ENCODE measurements at regions not wholly inside any gene's neighbourhood (a gene's known extent, or its start where the extent isn't known, plus 50 kb on each side); places are given as distances from the start of the nearest gene placed in this dataset.

DNA sequence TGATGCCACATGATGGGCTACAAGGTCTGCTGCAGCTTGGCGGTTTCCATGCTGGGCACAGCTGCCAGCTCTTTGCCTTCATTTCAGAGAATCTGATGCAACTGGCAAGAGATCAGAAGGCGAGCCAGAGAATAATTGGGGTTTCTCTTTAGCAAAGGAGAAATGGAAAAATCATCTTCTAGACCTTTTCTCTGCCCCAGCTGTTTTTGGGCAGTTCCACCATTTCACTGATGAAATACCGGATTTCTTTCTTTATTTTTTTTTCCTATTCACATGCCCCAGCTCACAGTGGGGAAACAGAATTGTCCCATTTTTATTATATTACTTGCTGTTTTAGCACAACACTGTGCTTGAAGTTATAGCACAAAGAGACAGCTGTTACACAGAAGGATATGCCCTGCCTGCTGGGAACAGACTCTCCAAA is 439.3 kb upstream of the GOT2 start:
- TF ChIP-seq, protein P1, sequence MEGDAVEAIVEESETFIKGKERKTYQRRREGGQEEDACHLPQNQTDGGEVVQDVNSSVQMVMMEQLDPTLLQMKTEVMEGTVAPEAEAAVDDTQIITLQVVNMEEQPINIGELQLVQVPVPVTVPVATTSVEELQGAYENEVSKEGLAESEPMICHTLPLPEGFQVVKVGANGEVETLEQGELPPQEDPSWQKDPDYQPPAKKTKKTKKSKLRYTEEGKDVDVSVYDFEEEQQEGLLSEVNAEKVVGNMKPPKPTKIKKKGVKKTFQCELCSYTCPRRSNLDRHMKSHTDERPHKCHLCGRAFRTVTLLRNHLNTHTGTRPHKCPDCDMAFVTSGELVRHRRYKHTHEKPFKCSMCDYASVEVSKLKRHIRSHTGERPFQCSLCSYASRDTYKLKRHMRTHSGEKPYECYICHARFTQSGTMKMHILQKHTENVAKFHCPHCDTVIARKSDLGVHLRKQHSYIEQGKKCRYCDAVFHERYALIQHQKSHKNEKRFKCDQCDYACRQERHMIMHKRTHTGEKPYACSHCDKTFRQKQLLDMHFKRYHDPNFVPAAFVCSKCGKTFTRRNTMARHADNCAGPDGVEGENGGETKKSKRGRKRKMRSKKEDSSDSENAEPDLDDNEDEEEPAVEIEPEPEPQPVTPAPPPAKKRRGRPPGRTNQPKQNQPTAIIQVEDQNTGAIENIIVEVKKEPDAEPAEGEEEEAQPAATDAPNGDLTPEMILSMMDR (IDR thresholded peaks at IDR 0.05; ENCODE audit: low read length), result no peak
- TF ChIP-seq EZH2 (optimal IDR thresholded peaks at IDR 0.05; ENCODE audit: low read depth, low read length) (no peak), EZH2phosphoT487 (IDR thresholded peaks at IDR 0.05; ENCODE audit: low read length) (no peak)
